HG03025 (cell line): ENCODE measurements at regions not wholly inside any gene's neighbourhood (a gene's known extent, or its start where the extent isn't known, plus 50 kb on each side); places are given as distances from the start of the nearest gene placed in this dataset.

Experiments
- ATAC-seq: cut with Tn5 transposase; IDR thresholded peaks from one replicate; pipeline ENCODE4 v1.9.1; 2021; ENCODE audit warnings: mild to moderate bottlenecking, moderate library complexity; ENCODE audit not compliant: unreplicated experiment, low FRiP score

- ATAC-seq: no peak
Observed at GRCh38 chr3:150222691-150223489, 185.2 kb upstream of the TSC22D2 start.

- no peak for ATAC-seq
Observed at GRCh38 chr3:150221904-150222523, 186.1 kb upstream of the TSC22D2 start.

- no peak for ATAC-seq
Observed at GRCh38 chr3:150220799-150221198, 187.3 kb upstream of the TSC22D2 start.

GRCh38 chr3:150220041-150220440 lies 188.1 kb upstream of the TSC22D2 start:
- no peak for ATAC-seq

GRCh38 chr3:150218841-150219240 lies 189.3 kb upstream of the TSC22D2 start:
- ATAC-seq: no peak

- ATAC-seq: no peak
Observed at GRCh38 chr3:150218236-150218635, 189.9 kb upstream of the TSC22D2 start.

- ATAC-seq: no peak
Observed at GRCh38 chr3:150217691-150218090, 190.4 kb upstream of the TSC22D2 start.

- ATAC-seq: no peak
Observed at GRCh38 chr3:150216866-150217600, 191.1 kb upstream of the TSC22D2 start.

- ATAC-seq: no peak
Observed at GRCh38 chr3:150216041-150216811, 191.9 kb upstream of the TSC22D2 start.

- no peak for ATAC-seq
Observed at GRCh38 chr3:150215616-150216015, 192.5 kb upstream of the TSC22D2 start.

GRCh38 chr3:150213577-150213976 lies 194.5 kb upstream of the TSC22D2 start:
- no peak for ATAC-seq

GRCh38 chr3:150210461-150211110 lies 197.5 kb upstream of the TSC22D2 start:
- ATAC-seq: no peak

- ATAC-seq: no peak
Observed at GRCh38 chr3:150203273-150203672, 204.8 kb upstream of the TSC22D2 start.

GRCh38 chr3:150202711-150203110 lies 205.4 kb upstream of the TSC22D2 start:
- no peak for ATAC-seq

GRCh38 chr3:150194957-150195356 lies 213.1 kb upstream of the TSC22D2 start:
- no peak for ATAC-seq

GRCh38 chr3:150194513-150194912 lies 213.6 kb upstream of the TSC22D2 start:
- no peak for ATAC-seq

- no peak for ATAC-seq
Observed at GRCh38 chr3:150184426-150185071, 213.9 kb upstream of the PFN2 start.

- peak; percentile 63 for ATAC-seq
Observed at GRCh38 chr3:150183678-150184425, 213.2 kb upstream of the PFN2 start.

GRCh38 chr3:150180334-150180733 lies 209.6 kb upstream of the PFN2 start:
- no peak for ATAC-seq
